IMR-90 (cell line): ENCODE measurements at regions not wholly inside any gene's neighbourhood (a gene's known extent, or its start where the extent isn't known, plus 50 kb on each side); places are given as distances from the start of the nearest gene placed in this dataset.
"Not testable (repeated sequence)": the region's sequence is repeated elsewhere in the genome, so short reads cannot be mapped to it uniquely, and the experiment has no call there.

Source experiments
- ATAC-seq: fragments of 200-7000 bp; cut with Tn5 transposase; 2 replicates; pipeline ENCODE4 v1.9.1; 2020; ENCODE audit warnings: low read depth, mild to moderate bottlenecking, moderate library complexity
- BruUV-seq: library from RNA; stranded (reverse); fragments of 400-500 nt; replicated peaks from 2 replicates; lab custom pipeline; 2021; lab: Mats Ljungman, UMichigan
- CTCF ChIA-PET: fragments of 300-600 bp; formaldehyde crosslinking; extraction: SDS; loops from one replicate; lab custom pipeline; 2021; ENCODE audit warnings: antibody characterized with exemption; lab: Yijun Ruan, JAX
- POLR2A ChIA-PET: fragments of 300-600 bp; sonication (Branson Sonifier 250); formaldehyde crosslinking; loops from one replicate; lab custom pipeline; 2022; ENCODE audit warnings: antibody characterized with exemption; ENCODE audit not compliant: unreplicated experiment; lab: Charles Lee
- DNase-seq: peaks from one replicate; pipeline ENCODE4 v3.0.0; 2013
- H2AFZ ChIP-seq: replicated peaks from 2 replicates; pipeline ENCODE3; 2013; ENCODE audit warnings: low read length, mild to moderate bottlenecking; ENCODE audit not compliant: poor library complexity
- H2AK5ac ChIP-seq: 2 replicates; pipeline ENCODE4 v1.6.1; 2013; ENCODE audit warnings: low read depth, low read length, inconsistent platforms
- H2AK9ac ChIP-seq: replicated peaks from 2 replicates; pipeline ENCODE3; 2013; ENCODE audit warnings: mild to moderate bottlenecking, low read depth, low read length, moderate library complexity; ENCODE audit not compliant: poor library complexity
- H2BK120ac ChIP-seq: 2 replicates; pipeline ENCODE4 v1.6.1; 2013; ENCODE audit warnings: low read depth, low read length, inconsistent platforms
- H2BK15ac ChIP-seq: 3 replicates; pipeline ENCODE4 v1.6.1; 2013; ENCODE audit warnings: low read depth, low read length, inconsistent platforms
- H2BK20ac ChIP-seq: 2 replicates; pipeline ENCODE4 v1.6.1; 2013; ENCODE audit warnings: low read depth, mild to moderate bottlenecking, inconsistent platforms, low read length, moderate library complexity
- H2BK5ac ChIP-seq: 2 replicates; pipeline ENCODE4 v1.6.1; 2013; ENCODE audit warnings: mild to moderate bottlenecking, low read depth, low read length, inconsistent platforms; ENCODE audit not compliant: poor library complexity, severe bottlenecking
- H3K14ac ChIP-seq: replicated peaks from 2 replicates; pipeline ENCODE4 v1.6.1; 2013; ENCODE audit warnings: low read depth, low read length, inconsistent platforms
- H3K18ac ChIP-seq: 2 replicates; pipeline ENCODE4 v1.6.1; 2013; ENCODE audit warnings: low read depth, low read length, control low read depth
- H3K23ac ChIP-seq: 2 replicates; pipeline ENCODE4 v1.6.1; 2013; ENCODE audit warnings: low read depth, low read length, inconsistent platforms
- H3K27ac ChIP-seq: 2 replicates; pipeline ENCODE4 v1.5.1; 2013; ENCODE audit warnings: mild to moderate bottlenecking, control low read depth, low read length; ENCODE audit not compliant: insufficient read depth
- H3K27me3 ChIP-seq: 2 replicates; pipeline ENCODE4 v1.6.1; 2013; ENCODE audit warnings: low read length; ENCODE audit not compliant: control insufficient read depth, insufficient read depth
- H3K36me3 ChIP-seq: 2 replicates; pipeline ENCODE4 v1.6.1; 2013; ENCODE audit warnings: low read length, mixed read lengths; ENCODE audit not compliant: control insufficient read depth, insufficient read depth
- H3K4ac ChIP-seq: 2 replicates; pipeline ENCODE4 v1.6.1; 2013; ENCODE audit warnings: low read depth, low read length, inconsistent platforms
- H3K4me1 ChIP-seq: 2 replicates; pipeline ENCODE4 v1.6.1; 2013; ENCODE audit warnings: low read length, mixed read lengths; ENCODE audit not compliant: control insufficient read depth, insufficient read depth
- H3K4me2 ChIP-seq: 2 replicates; pipeline ENCODE4 v1.6.1; 2013; ENCODE audit warnings: low read depth, mild to moderate bottlenecking, control low read depth, low read length, moderate library complexity
- H3K4me3 ChIP-seq: 2 replicates; pipeline ENCODE4 v1.5.1; 2013; ENCODE audit warnings: low read depth, mild to moderate bottlenecking, control low read depth, low read length, moderate library complexity; ENCODE audit not compliant: insufficient read depth
- H3K56ac ChIP-seq: 2 replicates; pipeline ENCODE4 v1.6.1; 2013; ENCODE audit warnings: low read length, inconsistent platforms; ENCODE audit not compliant: insufficient read depth; ENCODE audit errors: extremely low read depth
- H3K79me1 ChIP-seq, 2 experiments: 2 replicates each; pipeline ENCODE4 v1.6.1; 2013; ENCODE audit warnings: low read length in 2 of 2, inconsistent platforms in 1 of 2, low read depth in 1 of 2
- H3K9ac ChIP-seq: 2 replicates; pipeline ENCODE4 v1.6.1; 2013; ENCODE audit warnings: low read depth, low read length, control low read depth
- H3K9me1 ChIP-seq: 2 replicates; pipeline ENCODE4 v1.6.1; 2013; ENCODE audit warnings: low read length, inconsistent platforms; ENCODE audit not compliant: insufficient read depth
- H3K9me3 ChIP-seq: 2 replicates; pipeline ENCODE4 v1.6.1; 2013; ENCODE audit warnings: low read length; ENCODE audit not compliant: control insufficient read depth, insufficient read depth
- H4K20me1 ChIP-seq: 2 replicates; pipeline ENCODE4 v1.6.1; 2013; ENCODE audit warnings: low read length, inconsistent platforms; ENCODE audit not compliant: insufficient read depth
- H4K5ac ChIP-seq: 2 replicates; pipeline ENCODE4 v1.6.1; 2013; ENCODE audit warnings: mild to moderate bottlenecking, low read depth, low read length, control low read depth
- H4K8ac ChIP-seq, 2 experiments: 2 replicates each; pipeline ENCODE4 v1.6.1; 2013; ENCODE audit warnings: low read depth in 2 of 2, low read length in 2 of 2, control low read depth in 1 of 2, inconsistent platforms in 1 of 2
- H4K91ac ChIP-seq: 2 replicates; pipeline ENCODE4 v1.6.1; 2013; ENCODE audit warnings: low read depth, low read length, inconsistent platforms; ENCODE audit not compliant: insufficient read depth
- WGBS, 2 experiments: methylation state at CpG; one replicate each; pipeline versions ENCODE4 v1.1.5 to v1.1.7; 2013; ENCODE audit warnings: missing lambda C conversion rate in 2 of 2; ENCODE audit not compliant: insufficient read length in 1 of 2; ENCODE audit errors: extremely low coverage in 2 of 2; 5-methylcytosine and 5-hydroxymethylcytosine counted together
- dilution Hi-C: fragments of 300-500 bp; cut with HindIII; formaldehyde crosslinking; loops from one replicate; pipeline ENCODE4 v1.14.3; 2018; ENCODE audit warnings: low sequenced_read_pairs; ENCODE audit not compliant: unreplicated experiment
- in situ Hi-C: fragments of 300-500 bp; cut with MboI; formaldehyde crosslinking; loops from 3 replicates; pipeline ENCODE4 v1.14.3; 2019; ENCODE audit warnings: low sequenced_read_pairs, inconsistent platforms, mixed read lengths
- intact Hi-C: fragments of 100-400 bp; cut with micrococcal nuclease; formaldehyde crosslinking; loops from 2 replicates; pipeline ENCODE4 v1.10.0; 2022

GRCh38 chrX:144231116-144231785 lies 347.4 kb downstream of the UBE2NL start:
- CTCF ChIA-PET, H3K4ac ChIP-seq, POLR2A ChIA-PET, H3K4me2 ChIP-seq, H2AFZ ChIP-seq, H3K18ac ChIP-seq, ATAC-seq, H2BK120ac ChIP-seq, H3K4me1 ChIP-seq, H3K4me3 ChIP-seq, H3K79me1 ChIP-seq, BruUV-seq, H4K5ac ChIP-seq, H3K9ac ChIP-seq, H3K9me1 ChIP-seq, H2AK5ac ChIP-seq, H3K56ac ChIP-seq, H2BK15ac ChIP-seq, H3K36me3 ChIP-seq, intact Hi-C loops, H3K27ac ChIP-seq, H2AK9ac ChIP-seq, DNase-seq, H2BK20ac ChIP-seq, H4K20me1 ChIP-seq, H3K14ac ChIP-seq, H3K27me3 ChIP-seq, in situ Hi-C loops, H3K23ac ChIP-seq, H3K9me3 ChIP-seq, H4K8ac ChIP-seq, H4K91ac ChIP-seq, dilution Hi-C loops, H2BK5ac ChIP-seq: not testable (repeated sequence)
- 91% methylated on average over 9 of the region's 40 CpGs; no CpG with 5 or more reads in 1 of the 2 experiments for WGBS, 2 experiments
